CMK (cell line): ENCODE measurements at regions not wholly inside any gene's neighbourhood (a gene's known extent, or its start where the extent isn't known, plus 50 kb on each side); places are given as distances from the start of the nearest gene placed in this dataset.
"Not testable (repeated sequence)": the region's sequence is repeated elsewhere in the genome, so short reads cannot be mapped to it uniquely, and the experiment has no call there.

Source experiments
- DNase-seq: peaks from one replicate; pipeline ENCODE4 v3.0.0-alpha.2; 2010; ENCODE audit warnings: low read depth

DNA sequence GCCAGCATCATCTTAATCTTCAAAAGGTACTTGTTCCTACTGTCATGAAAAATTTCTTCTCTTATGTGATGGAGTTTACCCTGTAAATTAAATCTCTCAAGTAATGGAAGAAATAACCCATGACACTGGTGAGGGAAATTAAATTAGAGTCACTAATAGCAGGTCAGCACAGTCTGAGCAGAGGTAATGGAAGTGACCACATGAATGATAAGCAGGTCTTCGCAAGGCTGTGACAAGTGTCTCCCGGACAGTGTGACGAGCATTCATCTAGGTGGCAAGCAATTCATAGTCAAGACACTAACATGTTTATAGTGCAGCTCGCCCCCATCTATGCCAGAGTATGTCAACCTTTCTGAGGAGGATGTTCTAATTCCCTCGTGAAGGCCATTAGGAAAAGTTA is 249.2 kb downstream of the FRK start:
- DNase-seq: no peak

DNA sequence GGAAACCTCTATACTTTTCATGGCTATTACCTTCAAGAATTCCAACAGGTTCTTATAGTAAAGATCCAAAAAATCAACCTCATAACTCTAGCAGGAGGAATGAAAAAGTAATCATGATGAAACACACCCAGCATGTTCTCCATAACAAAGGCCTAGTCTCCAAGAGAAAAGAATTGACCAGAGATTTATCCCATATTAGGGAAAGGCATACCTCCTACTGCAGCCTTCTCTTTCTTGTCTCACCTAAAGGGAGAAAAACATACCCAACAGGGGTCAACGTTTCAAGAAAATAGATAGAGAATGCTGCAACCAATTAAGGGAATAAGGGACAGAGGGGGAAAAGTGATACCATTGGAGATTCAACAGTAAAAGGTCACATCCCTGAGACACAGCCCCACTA is 262.5 kb downstream of the FRK start:
- no peak for DNase-seq

- DNase-seq: no peak
Measured at GRCh38 chr6:115796829-115797228, 263.9 kb downstream of the FRK start.

DNA sequence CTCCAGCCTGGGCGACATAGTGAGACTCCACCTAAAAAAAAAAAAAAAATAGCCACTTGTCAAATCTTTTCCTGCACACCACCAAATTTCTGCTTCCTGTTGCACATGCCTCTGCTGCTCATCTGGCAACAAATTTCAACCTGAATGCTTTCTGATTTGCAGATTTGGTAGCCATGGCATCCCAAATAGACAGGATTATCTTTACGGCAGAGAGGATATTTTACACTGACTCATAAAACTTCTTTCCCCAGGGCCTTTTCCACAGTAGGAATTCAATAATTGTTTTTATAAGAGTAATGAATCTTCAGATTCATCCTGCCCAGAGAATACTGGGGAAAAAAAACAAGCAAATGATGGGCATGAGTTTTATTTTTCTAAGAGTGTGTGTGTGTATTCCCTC is 264.6 kb downstream of the FRK start:
- DNase-seq: no peak

DNA sequence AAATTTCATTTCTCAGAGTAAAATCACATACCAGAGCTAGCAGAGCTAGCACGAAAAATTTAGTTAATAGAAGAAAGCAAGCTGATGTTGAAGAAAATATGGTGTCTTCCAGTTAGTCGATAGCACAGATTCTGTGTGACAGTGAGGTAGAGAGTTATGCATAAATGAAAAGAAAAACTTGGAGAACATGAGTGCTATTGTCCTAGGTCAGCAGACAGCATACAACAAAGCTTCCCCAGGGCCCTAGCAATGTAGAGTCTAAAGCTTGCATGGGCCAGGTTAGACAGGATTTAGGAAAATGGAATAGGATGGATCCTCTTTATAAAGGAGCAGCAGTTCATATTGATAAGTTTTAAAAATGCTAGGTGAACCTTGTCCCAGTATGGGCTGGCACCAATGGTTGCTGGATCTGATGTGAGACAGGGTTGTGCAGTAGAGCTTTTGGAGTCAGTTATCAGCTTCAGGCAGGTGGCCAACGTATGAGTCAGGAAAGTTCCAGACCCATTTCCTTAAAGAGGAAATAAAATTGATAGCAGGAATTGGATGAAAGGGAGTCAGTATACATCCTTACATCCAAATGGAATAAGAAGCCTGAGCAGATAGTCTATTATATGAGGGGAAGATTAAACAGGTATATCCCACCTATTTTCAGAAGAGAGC is 277.2 kb downstream of the FRK start:
- DNase-seq: no peak

DNA sequence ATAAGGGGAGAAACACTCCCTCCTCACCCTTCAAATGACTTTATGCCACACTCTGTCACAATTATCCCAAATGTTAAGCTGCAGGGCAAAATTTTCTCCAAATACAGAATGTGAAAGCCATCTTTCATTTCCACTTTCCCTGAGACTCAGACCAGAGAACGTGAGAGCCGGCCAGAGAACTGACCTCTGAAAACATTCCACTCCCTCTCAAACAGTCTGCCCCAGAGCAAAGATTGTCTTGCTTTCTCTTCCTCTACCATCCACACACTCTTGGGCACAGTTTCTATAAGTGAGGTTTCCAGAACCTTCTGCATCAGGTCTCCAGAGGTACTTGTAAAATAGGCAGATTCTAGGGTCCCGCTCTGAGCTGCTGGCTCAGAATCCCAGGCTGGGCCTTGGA is 278.1 kb downstream of the FRK start:
- no peak for DNase-seq

DNA sequence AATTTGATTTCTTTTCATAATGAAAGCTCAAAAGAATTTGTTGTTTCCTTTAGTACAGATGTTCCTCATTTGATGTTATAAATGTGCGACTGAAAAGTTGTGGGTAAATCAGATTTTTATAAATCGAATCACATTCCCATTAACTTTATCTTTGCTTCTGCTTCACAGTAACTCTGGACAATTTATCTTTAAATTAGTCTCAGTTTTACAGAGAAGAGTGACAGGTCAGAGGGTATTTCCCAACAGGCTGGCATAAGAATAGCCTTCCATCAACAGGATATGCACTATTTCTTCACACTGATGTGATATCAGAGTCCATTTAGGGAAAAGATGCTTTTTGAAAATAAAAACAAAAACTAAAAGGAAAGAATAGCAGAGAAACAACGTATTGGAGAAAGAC is 286.9 kb downstream of the FRK start:
- no peak for DNase-seq

DNA sequence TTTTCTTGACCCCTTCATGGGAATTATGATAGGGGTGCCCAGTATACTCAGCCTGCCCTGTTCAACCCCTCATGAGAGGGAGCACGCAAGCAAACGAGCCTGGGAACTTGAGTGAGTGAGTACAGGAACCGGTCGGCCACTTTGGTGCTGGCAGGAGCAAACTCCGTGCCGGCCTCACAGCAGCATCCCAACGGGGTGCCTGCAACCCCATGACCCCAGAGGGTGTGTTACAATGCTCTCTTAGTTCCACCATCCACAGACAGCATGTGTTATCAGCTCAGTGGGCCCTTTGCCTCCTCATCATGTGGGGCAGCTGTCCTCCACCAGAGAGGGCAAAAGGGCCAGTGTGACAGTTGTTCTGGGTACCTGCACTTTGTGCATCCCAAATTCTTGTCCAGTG is 289.8 kb downstream of the FRK start:
- no peak for DNase-seq

DNA sequence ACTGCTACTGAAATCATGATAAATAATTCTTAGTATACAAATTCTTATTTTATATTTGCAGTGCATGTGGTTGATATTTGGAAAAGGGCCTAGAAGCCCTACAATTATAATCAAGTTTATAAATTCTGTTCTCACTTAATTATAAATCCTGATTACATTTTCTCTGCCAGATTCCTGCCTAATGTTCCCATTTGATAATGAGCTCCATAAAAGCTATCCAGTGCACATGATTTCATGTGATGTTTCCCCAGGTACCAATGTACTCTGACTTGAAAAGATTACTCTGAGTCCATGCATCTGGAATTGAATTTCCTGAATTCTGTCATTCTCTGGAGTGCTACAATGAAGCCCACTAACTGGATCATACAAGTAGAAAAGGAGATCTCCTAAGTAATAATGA is 292.2 kb downstream of the FRK start:
- no peak for DNase-seq

- no peak for DNase-seq
Measured at GRCh38 chr6:115767931-115768330, 292.8 kb downstream of the FRK start.

GRCh38 chr6:115766745-115767462 is 293.8 kb downstream of the FRK start:
- no peak for DNase-seq

- no peak for DNase-seq
Measured at GRCh38 chr6:115765966-115766365, 294.7 kb downstream of the FRK start.

GRCh38 chr6:115759051-115759450 is 301.6 kb downstream of the FRK start:
- DNase-seq: no peak

DNA sequence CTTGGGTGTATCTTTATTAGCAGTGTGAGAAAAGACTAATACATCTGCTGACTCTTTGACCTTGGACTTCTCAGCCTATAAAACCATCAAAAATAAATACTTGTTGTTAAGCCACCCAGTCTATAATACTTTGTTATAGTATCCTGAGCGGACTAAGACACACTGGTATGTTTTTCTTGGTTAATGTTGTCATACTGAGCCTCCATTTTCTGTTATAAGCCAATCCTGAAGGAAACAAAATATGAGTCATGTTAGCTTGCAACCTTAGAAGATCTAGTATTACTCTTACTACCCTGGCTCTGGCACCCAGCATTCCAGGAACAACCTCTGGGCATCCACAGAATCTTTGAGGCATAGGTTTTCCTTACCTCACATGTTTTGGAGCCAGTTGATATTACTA is 307.2 kb downstream of the FRK start:
- no peak for DNase-seq

DNA sequence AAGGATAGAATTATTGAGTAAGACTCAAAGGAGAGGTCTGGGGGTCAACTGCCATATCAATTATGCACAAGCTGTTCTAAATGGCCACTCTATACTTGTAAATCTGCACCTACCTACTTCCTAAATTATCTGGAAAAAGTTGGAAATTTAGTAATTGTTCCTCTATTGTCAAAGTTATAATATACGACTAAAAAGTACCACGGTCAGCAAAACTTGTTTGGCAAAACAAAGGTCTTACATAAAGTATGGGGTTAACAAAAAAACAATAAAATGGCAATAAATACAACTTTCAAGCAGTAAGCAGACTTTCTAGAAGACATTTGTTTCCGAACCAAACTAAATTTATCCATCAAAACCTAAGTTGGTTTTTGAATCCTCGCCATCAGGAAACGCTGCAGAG is 309.7 kb downstream of the FRK start:
- DNase-seq: no peak

DNA sequence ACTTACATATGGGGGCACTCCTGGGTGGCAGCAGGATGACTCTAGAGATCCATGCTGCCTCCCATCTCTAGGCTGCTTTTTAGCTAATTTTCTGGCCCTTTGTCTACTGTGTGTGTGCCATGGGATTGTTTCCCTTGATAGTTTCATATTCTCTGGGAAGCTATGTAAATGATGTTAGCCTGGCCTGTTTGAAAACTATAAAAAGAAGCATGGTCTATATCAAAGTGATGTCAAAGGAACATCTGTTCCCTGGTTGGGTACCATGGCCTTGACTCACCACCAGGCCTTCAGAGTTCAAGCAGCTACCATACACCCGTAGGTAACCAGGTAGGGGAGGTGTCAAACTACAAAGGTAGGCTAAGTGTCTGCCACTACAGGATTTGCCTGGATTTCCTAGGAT is 310.4 kb downstream of the FRK start:
- DNase-seq: no peak

- DNase-seq: no peak
Measured at GRCh38 chr6:115747719-115748118, 313.0 kb downstream of the FRK start.

- DNase-seq: not testable (repeated sequence)
Measured at GRCh38 chr6:115746583-115746982, 314.1 kb downstream of the FRK start.

- no peak for DNase-seq
Measured at GRCh38 chr6:115740907-115741306, 319.8 kb downstream of the FRK start.

DNA sequence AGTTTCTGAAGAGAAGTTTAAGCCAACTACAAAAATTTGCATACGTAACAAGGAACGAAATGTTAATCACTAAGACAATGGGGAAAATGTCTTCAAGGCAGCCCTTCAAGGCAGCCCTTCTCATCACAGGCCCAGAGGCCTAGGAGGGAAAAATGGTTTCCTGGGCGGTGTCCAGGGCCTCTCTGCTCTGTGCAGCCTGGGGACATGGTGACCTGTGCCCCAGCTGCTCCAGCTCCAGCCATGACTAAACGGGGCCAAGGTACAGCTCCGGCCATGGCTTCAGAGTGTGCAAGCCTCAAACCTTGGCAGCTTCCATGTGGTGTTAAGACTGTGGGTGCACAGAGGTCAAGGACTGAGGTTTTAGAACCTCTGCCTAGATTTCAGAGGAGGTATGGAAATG is 325.1 kb downstream of the FRK start:
- no peak for DNase-seq

DNA sequence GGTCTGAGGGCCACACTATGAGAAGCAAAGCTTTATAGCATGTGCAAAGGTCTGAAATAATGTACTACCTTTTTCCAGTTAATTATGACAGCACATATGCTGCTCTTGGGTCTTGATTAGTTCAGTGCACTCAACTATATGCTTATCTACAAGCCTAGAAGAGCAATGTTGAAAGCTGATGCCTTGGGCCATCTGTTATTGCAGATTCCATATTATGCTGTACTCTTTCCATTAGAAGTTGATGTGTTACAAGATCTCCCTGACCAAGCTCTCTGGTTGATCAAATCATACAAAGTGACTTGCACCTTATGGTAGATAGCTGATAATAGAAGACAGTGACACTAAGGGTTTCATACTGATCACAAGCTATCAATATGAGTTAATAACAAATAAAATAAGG is 327.3 kb downstream of the FRK start:
- no peak for DNase-seq

GRCh38 chr6:115729036-115729435 is 331.7 kb downstream of the FRK start:
- no peak for DNase-seq

DNA sequence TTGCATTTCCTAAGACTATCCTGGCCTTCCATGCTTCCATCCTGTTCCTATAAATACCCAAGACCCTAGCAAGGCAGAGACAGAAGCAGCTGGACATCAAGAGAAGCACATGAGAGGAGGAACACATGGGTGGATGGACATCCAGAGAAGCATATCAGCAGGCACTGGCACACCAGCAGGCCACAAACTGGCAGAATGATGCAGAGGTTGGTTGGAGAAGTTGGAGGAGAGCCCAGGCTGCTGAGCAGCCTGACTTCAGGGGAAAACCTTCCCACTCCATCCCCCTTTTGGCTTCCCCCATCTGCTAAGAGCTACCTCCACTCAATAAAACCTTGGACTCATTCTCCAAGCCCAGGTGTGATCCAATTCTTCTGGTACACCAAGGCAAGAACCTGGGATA is 332.5 kb downstream of the FRK start:
- no peak for DNase-seq

GRCh38 chr6:115721564-115721963 is 339.1 kb downstream of the FRK start:
- DNase-seq: no peak
